H9 (cell line): ENCODE measurements at regions not wholly inside any gene's neighbourhood (a gene's known extent, or its start where the extent isn't known, plus 50 kb on each side); places are given as distances from the start of the nearest gene placed in this dataset.

Source experiments
- DNase-seq: peaks from one replicate; pipeline ENCODE4 v3.0.0-alpha.2; 2017
- H2AFZ ChIP-seq: one replicate; pipeline ENCODE4 v1.6.1; 2013; ENCODE audit warnings: mild to moderate bottlenecking, low read length, control low read depth, moderate library complexity
- H2AK5ac ChIP-seq: 2 replicates; pipeline ENCODE4 v1.6.1; 2013; ENCODE audit warnings: low read length, control low read depth, mixed read lengths; ENCODE audit not compliant: insufficient read length
- H2BK120ac ChIP-seq: one replicate; pipeline ENCODE4 v1.6.1; 2013; ENCODE audit warnings: low read depth, mild to moderate bottlenecking, low read length, control low read depth, inconsistent platforms; ENCODE audit not compliant: poor library complexity, severe bottlenecking
- H2BK12ac ChIP-seq: 2 replicates; pipeline ENCODE4 v1.6.1; 2013; ENCODE audit warnings: low read length, control low read depth, mixed read lengths, low read depth; ENCODE audit not compliant: insufficient read length
- H2BK15ac ChIP-seq: 2 replicates; pipeline ENCODE4 v1.6.1; 2013; ENCODE audit warnings: low read depth, low read length, control low read depth
- H2BK20ac ChIP-seq: one replicate; pipeline ENCODE4 v1.6.1; 2013; ENCODE audit warnings: low read depth, mild to moderate bottlenecking, low read length, control low read depth, inconsistent platforms; ENCODE audit not compliant: poor library complexity, severe bottlenecking
- H2BK5ac ChIP-seq: 2 replicates; pipeline ENCODE4 v1.6.1; 2013; ENCODE audit warnings: low read length, control low read depth, mixed read lengths; ENCODE audit not compliant: insufficient read length
- H3K14ac ChIP-seq: 2 replicates; pipeline ENCODE4 v1.6.1; 2013; ENCODE audit warnings: low read length, control low read depth; ENCODE audit not compliant: insufficient read depth
- H3K18ac ChIP-seq: 2 replicates; pipeline ENCODE4 v1.6.1; 2013; ENCODE audit warnings: low read depth, mild to moderate bottlenecking, mixed read lengths, low read length, control low read depth; ENCODE audit not compliant: insufficient read length
- H3K23ac ChIP-seq: 2 replicates; pipeline ENCODE4 v1.6.1; 2013; ENCODE audit warnings: low read length, control low read depth, mixed read lengths, low read depth; ENCODE audit not compliant: insufficient read length
- H3K23me2 ChIP-seq: 2 replicates; pipeline ENCODE4 v1.6.1; 2013; ENCODE audit warnings: low read depth, mild to moderate bottlenecking, mixed read lengths, low read length, control low read depth; ENCODE audit not compliant: insufficient read length, poor library complexity, severe bottlenecking
- H3K27ac ChIP-seq: 2 replicates; pipeline ENCODE4 v1.5.1; 2013; ENCODE audit warnings: low read length, control low read depth, mixed read lengths, low read depth; ENCODE audit not compliant: insufficient read length
- H3K27me3 ChIP-seq: 2 replicates; pipeline ENCODE4 v1.6.1; 2013; ENCODE audit warnings: low read length, control low read depth, inconsistent platforms; ENCODE audit not compliant: insufficient read depth
- H3K4ac ChIP-seq: 2 replicates; pipeline ENCODE4 v1.6.1; 2013; ENCODE audit warnings: low read depth, mild to moderate bottlenecking, control low read depth, inconsistent platforms, low read length, moderate library complexity
- H3K4me1 ChIP-seq: 2 replicates; pipeline ENCODE4 v1.6.1; 2013; ENCODE audit warnings: low read length, control low read depth, inconsistent platforms; ENCODE audit not compliant: insufficient read depth
- H3K4me2 ChIP-seq: 2 replicates; pipeline ENCODE4 v1.6.1; 2013; ENCODE audit warnings: low read length, control low read depth, mixed read lengths; ENCODE audit not compliant: insufficient read length, insufficient read depth
- H3K56ac ChIP-seq: 2 replicates; pipeline ENCODE4 v1.6.1; 2013; ENCODE audit warnings: low read depth, mild to moderate bottlenecking, mixed read lengths, low read length, control low read depth; ENCODE audit not compliant: insufficient read length
- H3K79me1 ChIP-seq: 2 replicates; pipeline ENCODE4 v1.6.1; 2013; ENCODE audit warnings: low read depth, mild to moderate bottlenecking, moderate library complexity, low read length, control low read depth, inconsistent platforms; ENCODE audit not compliant: insufficient read depth, poor library complexity, severe bottlenecking
- H3K79me2 ChIP-seq: 2 replicates; pipeline ENCODE4 v1.6.1; 2013; ENCODE audit warnings: low read length, control low read depth, inconsistent platforms; ENCODE audit not compliant: insufficient read depth
- H3K9ac ChIP-seq: 2 replicates; pipeline ENCODE4 v1.6.1; 2013; ENCODE audit warnings: low read length, control low read depth, mixed read lengths; ENCODE audit not compliant: insufficient read length; ENCODE audit errors: extremely low read depth
- H3K9me3 ChIP-seq: one replicate; pipeline ENCODE4 v1.6.1; 2013; ENCODE audit warnings: low read depth, low read length, inconsistent platforms; ENCODE audit not compliant: control insufficient read depth
- H3T11ph ChIP-seq: one replicate; pipeline ENCODE4 v1.6.1; 2013; ENCODE audit warnings: mild to moderate bottlenecking, low read length, control low read depth, inconsistent platforms
- H4K20me1 ChIP-seq: one replicate; pipeline ENCODE4 v1.6.1; 2013; ENCODE audit not compliant: control insufficient read depth, insufficient read length, insufficient read depth
- H4K5ac ChIP-seq: 2 replicates; pipeline ENCODE4 v1.6.1; 2013; ENCODE audit warnings: low read depth, mild to moderate bottlenecking, mixed read lengths, low read length, control low read depth; ENCODE audit not compliant: insufficient read length
- H4K8ac ChIP-seq: replicated peaks from 2 replicates; pipeline ENCODE4 v1.6.1; 2013; ENCODE audit warnings: low read length, control low read depth, mixed read lengths, low read depth; ENCODE audit not compliant: insufficient read length
- H4K91ac ChIP-seq: 2 replicates; pipeline ENCODE4 v1.6.1; 2013; ENCODE audit warnings: low read depth, mild to moderate bottlenecking, moderate library complexity, mixed read lengths, low read length, control low read depth; ENCODE audit not compliant: insufficient read length
- H3K27ac Mint-ChIP-seq, 3 experiments: 2 replicates in 2 of 3; 3 replicates in 1 of 3; pipeline ENCODE4 v1.8.0; 2020 to 2021; ENCODE audit warnings: mixed read lengths in 3 of 3, mild to moderate bottlenecking in 1 of 3, moderate library complexity in 1 of 3
- H3K27me3 Mint-ChIP-seq: 2 replicates; pipeline ENCODE4 v1.8.0; 2021; ENCODE audit warnings: low read depth, mild to moderate bottlenecking, moderate library complexity, mixed read lengths
- H3K36me3 Mint-ChIP-seq, 3 experiments: 2 replicates in 2 of 3; 3 replicates in 1 of 3; pipeline ENCODE4 v1.8.0; 2020 to 2021; ENCODE audit warnings: low read depth in 3 of 3, mixed read lengths in 3 of 3; ENCODE audit not compliant: insufficient read depth in 1 of 3
- H3K4me1 Mint-ChIP-seq, 2 experiments: 2 replicates each; pipeline ENCODE4 v1.8.0; 2020; ENCODE audit warnings: mixed read lengths in 2 of 2
- H3K4me3 Mint-ChIP-seq, 2 experiments: 2 replicates in 1 of 2; 3 replicates in 1 of 2; pipeline ENCODE4 v1.8.0; 2020 to 2021; ENCODE audit warnings: mild to moderate bottlenecking in 2 of 2, mixed read lengths in 2 of 2, moderate library complexity in 1 of 2
- H3K9me3 Mint-ChIP-seq, 2 experiments: 2 replicates in 1 of 2; 3 replicates in 1 of 2; pipeline ENCODE4 v1.8.0; 2020; ENCODE audit warnings: mild to moderate bottlenecking in 2 of 2, mixed read lengths in 2 of 2, moderate library complexity in 1 of 2
- CTCF ChIP-seq: fragments of 200-600 bp; sonication (generic); conservative IDR thresholded peaks from 3 replicates; pipeline ENCODE4 v1.8.0; 2021; ENCODE audit warnings: antibody characterized with exemption, mild to moderate bottlenecking
- WGBS: extraction: QIAGEN DNeasy Blood & Tissue Kit; methylation state at CpG from one replicate; pipeline ENCODE4 v1.1.7; 2013; ENCODE audit warnings: missing lambda C conversion rate, low lambda C conversion rate, mixed read lengths; ENCODE audit not compliant: insufficient read length; ENCODE audit errors: extremely low coverage; 5-methylcytosine and 5-hydroxymethylcytosine counted together

DNA sequence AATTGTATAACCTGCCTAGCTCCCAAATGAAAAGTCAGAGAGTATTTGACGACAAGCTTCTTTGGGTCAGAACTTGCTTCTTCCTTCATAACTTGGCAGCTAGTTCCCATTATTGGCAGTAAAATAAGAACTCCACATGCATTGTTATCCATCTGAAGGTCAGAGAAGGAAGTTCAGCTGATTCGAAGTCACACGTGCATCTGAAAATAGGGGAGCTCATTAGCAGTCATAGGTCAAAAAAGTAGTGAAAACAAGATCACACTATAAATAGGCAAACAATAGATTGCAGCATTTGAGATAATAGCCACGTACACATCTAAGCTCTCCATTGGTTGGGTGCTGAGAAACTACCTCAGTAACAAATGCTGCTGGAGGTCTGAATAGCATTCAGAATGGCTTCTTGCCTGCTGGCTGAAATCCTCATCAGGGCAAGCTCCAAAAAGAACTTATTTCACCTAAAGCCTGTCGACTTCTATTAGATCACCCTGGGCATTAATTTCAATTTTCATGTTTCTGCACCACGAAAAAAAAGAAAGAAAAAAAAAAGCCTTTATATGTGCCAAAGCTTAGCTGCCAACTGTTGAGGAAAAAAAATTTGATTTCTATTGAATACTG, 1492.9 kb upstream of the CELF4 start:
- Histone ChIP-seq H2BK20ac (no peak overlapping the region), H4K5ac (no peak overlapping the region), H3T11ph (no peak overlapping the region), H2BK120ac (no peak overlapping the region), H3K56ac (no peak overlapping the region), H2AFZ (no peak overlapping the region), H3K14ac (no peak overlapping the region), H3K23ac (no peak overlapping the region), H3K79me2 (no peaks in the 10 kb centered on the region), H3K23me2 (no peaks in the 10 kb centered on the region), H3K4me2 (no peak overlapping the region), H3K4ac (no peak overlapping the region), H4K20me1 (no peaks in the 10 kb centered on the region), H2AK5ac (no peak overlapping the region), H3K18ac (no peak overlapping the region), H2BK12ac (no peak overlapping the region), H2BK5ac (no peak overlapping the region), H2BK15ac (no peak overlapping the region), H4K8ac (no peak overlapping the region), H3K9ac (no peak overlapping the region), H3K27me3 (no peaks in the 10 kb centered on the region), H4K91ac (no peak overlapping the region), H3K9me3 (no peaks in the 10 kb centered on the region), H3K79me1 (no peaks in the 10 kb centered on the region), H3K27ac (no peak overlapping the region), H3K4me1 (no peaks in the 10 kb centered on the region)
- no peak for DNase-seq
- Mint-ChIP-seq H3K27me3 (no peaks in the 10 kb centered on the region), H3K4me3 (no peak overlapping the region), H3K4me1 (peaks cover 2% of the 10 kb centered on the region in 2 experiments; a peak in 3 of 4 replicates), H3K27ac (no peak overlapping the region), H3K9me3 (no peaks in the 10 kb centered on the region), H3K36me3 (no peaks in the 10 kb centered on the region)
- WGBS, result no CpG with 5 or more reads among the region's 6 CpGs
- TF ChIP-seq CTCF, result no peak
